ENCODE measurements at regions not wholly inside any gene's neighbourhood (a gene's known extent, or its start where the extent isn't known, plus 50 kb on each side); places are given as distances from the start of the nearest gene placed in this dataset.
A peak's percentile ranks its signal among the peaks of the same experiment; 100 is the strongest.

GRCh38 chr7:148950806-148951205, 66.7 kb upstream of the EZH2 start:
- DNase-seq (ENCODE audit: low spot score) = no peak

GRCh38 chr7:148944935-148945934, 61.1 kb upstream of the EZH2 start:
- no peak for DNase-seq (ENCODE audit: low spot score)

GRCh38 chr7:148941598-148942275, 57.6 kb upstream of the EZH2 start:
- peak; percentile 77 for DNase-seq (ENCODE audit: low spot score)

DNA sequence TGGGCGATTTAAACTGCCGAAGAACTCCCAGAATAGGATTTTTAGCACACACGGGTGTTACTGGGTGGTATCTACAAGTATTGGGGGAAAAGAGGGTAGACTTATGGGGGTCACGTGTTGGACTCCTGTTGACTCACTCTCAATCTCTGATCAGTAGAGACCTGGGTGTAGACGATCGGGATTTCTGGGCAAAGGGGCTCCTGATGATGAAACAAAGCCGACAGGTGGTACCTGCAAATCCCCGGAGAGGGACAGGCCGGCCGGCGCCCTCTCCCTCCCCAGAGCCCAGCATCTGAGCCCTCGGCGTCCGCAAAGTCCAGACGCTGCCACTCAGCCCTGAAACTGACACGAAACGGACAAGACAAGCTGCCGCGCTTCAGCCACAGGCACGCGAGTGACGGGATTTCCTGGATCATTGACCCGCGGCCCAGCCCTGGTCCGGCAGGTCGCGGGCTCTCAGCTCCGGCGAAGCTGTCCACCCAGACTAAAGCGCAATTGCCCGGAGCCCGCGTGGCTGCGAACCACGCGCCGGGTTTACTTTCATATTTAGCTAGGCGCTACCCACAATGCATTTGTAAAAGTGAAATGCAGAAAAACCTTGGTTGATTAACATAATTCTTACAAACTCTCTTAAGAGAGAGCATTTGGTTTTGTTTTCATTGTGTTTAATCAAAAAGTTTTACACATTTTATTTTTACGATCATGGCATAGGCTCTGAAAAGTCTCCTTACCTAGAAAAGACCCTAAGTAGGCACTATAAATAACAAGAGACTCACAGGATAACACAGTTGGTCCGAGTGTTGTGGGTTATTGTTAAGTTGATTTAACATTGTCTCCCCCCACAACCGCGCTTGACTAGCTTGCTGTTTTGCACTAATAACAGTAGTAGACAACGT, 56.9 kb upstream of the EZH2 start:
- peak; percentile 79 for DNase-seq (ENCODE audit: low spot score)

GRCh38 chr7:148939128-148939755, 55.2 kb upstream of the EZH2 start:
- peak; percentile 53 for DNase-seq (ENCODE audit: low spot score)

DNA sequence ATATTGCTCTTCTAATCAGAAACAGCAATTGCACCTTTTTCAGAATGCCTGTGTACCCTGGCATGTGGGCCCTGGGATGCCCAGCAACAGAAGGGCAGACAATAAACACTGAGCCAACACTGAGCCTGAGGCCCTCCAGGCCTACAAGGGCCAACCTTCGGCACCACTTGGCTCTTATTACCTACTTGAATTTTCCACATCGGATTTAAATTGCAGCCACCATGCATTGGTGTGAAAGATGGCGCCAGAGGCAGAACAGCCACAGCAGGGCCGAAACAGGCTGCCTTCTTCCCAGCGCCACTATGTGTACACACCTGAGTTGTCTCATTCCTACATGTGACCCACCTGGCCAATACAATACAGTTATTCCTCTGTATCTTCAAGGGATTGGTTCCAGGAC, 51.4 kb upstream of the EZH2 start:
- no peak for DNase-seq (ENCODE audit: low spot score)

Measured in activated CD4-positive, alpha-beta T cell treated with anti-CD3 and anti-CD28 coated beads, Interleukin-2, Interleukin-4, amounts not matched to agents 100 ng/mL and 50 ng/mL, durations not matched to agents 16 hours and 8 hours (primary cell).